Endodermal cell (in vitro differentiated cells): ENCODE measurements at regions not wholly inside any gene's neighbourhood (a gene's known extent, or its start where the extent isn't known, plus 50 kb on each side); places are given as distances from the start of the nearest gene placed in this dataset.

ENCODE experiments used
- DNase-seq: peaks from one replicate; pipeline ENCODE4 v3.0.0-alpha.2; 2017
- H3K27ac ChIP-seq: 2 replicates; pipeline ENCODE4 v1.5.1; 2013; ENCODE audit warnings: mild to moderate bottlenecking, low read depth, low read length, moderate library complexity
- H3K27me3 ChIP-seq: 2 replicates; pipeline ENCODE4 v1.6.1; 2013; ENCODE audit warnings: mild to moderate bottlenecking, low read length, moderate library complexity; ENCODE audit not compliant: insufficient read depth, control insufficient read depth, poor library complexity, severe bottlenecking
- H3K36me3 ChIP-seq: 2 replicates; pipeline ENCODE4 v1.7.0; 2013; ENCODE audit warnings: mild to moderate bottlenecking, low read length, moderate library complexity; ENCODE audit not compliant: control insufficient read depth, insufficient read depth
- H3K4me1 ChIP-seq: one replicate; pipeline ENCODE4 v1.7.0; 2013; ENCODE audit warnings: low read length; ENCODE audit not compliant: control insufficient read depth, insufficient read depth
- H3K4me3 ChIP-seq: 2 replicates; pipeline ENCODE4 v1.5.1; 2013; ENCODE audit warnings: mild to moderate bottlenecking, low read length, moderate library complexity
- H3K9ac ChIP-seq: 2 replicates; pipeline ENCODE4 v1.6.1; 2013; ENCODE audit warnings: mild to moderate bottlenecking, low read length, moderate library complexity; ENCODE audit not compliant: poor library complexity, severe bottlenecking; ENCODE audit errors: extremely low read depth
- H3K9me3 ChIP-seq: 2 replicates; pipeline ENCODE4 v1.6.1; 2013; ENCODE audit warnings: mild to moderate bottlenecking, low read length, moderate library complexity; ENCODE audit not compliant: control insufficient read depth
- H3K27ac Mint-ChIP-seq: 2 replicates; pipeline ENCODE4 v1.8.0; 2020; ENCODE audit warnings: mixed read lengths
- H3K27me3 Mint-ChIP-seq: 2 replicates; pipeline ENCODE4 v1.8.0; 2021; ENCODE audit warnings: mild to moderate bottlenecking, mixed read lengths; ENCODE audit not compliant: insufficient read depth
- H3K36me3 Mint-ChIP-seq: 2 replicates; pipeline ENCODE4 v1.8.0; 2020; ENCODE audit warnings: low read depth, mixed read lengths
- H3K4me1 Mint-ChIP-seq: 2 replicates; pipeline ENCODE4 v1.8.0; 2020; ENCODE audit warnings: mixed read lengths
- H3K4me3 Mint-ChIP-seq: 2 replicates; pipeline ENCODE4 v1.8.0; 2020; ENCODE audit warnings: mild to moderate bottlenecking, moderate library complexity, mixed read lengths
- H3K9me3 Mint-ChIP-seq: 2 replicates; pipeline ENCODE4 v1.8.0; 2020; ENCODE audit warnings: mild to moderate bottlenecking, mixed read lengths
- CTCF ChIP-seq: fragments of 200-600 bp; sonication (generic); conservative IDR thresholded peaks from 2 replicates; pipeline ENCODE4 v1.5.0; 2021; ENCODE audit warnings: antibody characterized with exemption, mild to moderate bottlenecking
- WGBS, 2 experiments: methylation state at CpG; one replicate each; pipeline versions ENCODE4 v1.1.5 to v1.1.7; 2013; ENCODE audit warnings: missing lambda C conversion rate in 2 of 2, mixed read lengths in 1 of 2; ENCODE audit not compliant: insufficient coverage in 1 of 2, insufficient read length in 1 of 2; 5-methylcytosine and 5-hydroxymethylcytosine counted together

GRCh38 chr2:167543721-167544120, 655.4 kb downstream of the XIRP2 start:
- H3K27ac ChIP-seq: no peak overlapping the region
- no peak overlapping the region for H3K27ac Mint-ChIP-seq
- no peaks in the 10 kb centered on the region for H3K9me3 ChIP-seq
- H3K36me3 Mint-ChIP-seq: peaks cover 3% of the 10 kb centered on the region
- H3K27me3 ChIP-seq: peaks cover 3% of the 10 kb centered on the region
- H3K27me3 Mint-ChIP-seq: peaks cover 19% of the 10 kb centered on the region
- DNase-seq: no peak
- H3K4me1 ChIP-seq: no peaks in the 10 kb centered on the region
- TF ChIP-seq CTCF: no peak
- peaks cover 8% of the 10 kb centered on the region for H3K4me1 Mint-ChIP-seq
- H3K4me3 Mint-ChIP-seq: no peak overlapping the region
- 93 to 100% methylated on average over 2 to 4 of the region's 4 CpGs for WGBS, 2 experiments
- H3K4me3 ChIP-seq: no peak overlapping the region
- no peak overlapping the region for H3K9ac ChIP-seq
- H3K9me3 Mint-ChIP-seq: peaks cover 9% of the 10 kb centered on the region
- H3K36me3 ChIP-seq: no peaks in the 10 kb centered on the region

GRCh38 chr2:167537743-167538142, 649.5 kb downstream of the XIRP2 start:
- no peaks in the 10 kb centered on the region for H3K36me3 ChIP-seq
- H3K27me3 Mint-ChIP-seq: no peaks in the 10 kb centered on the region
- whole genome bisulfite sequencing, 2 experiments: 92 to 100% methylated on average over 3 to 4 of the region's 4 CpGs
- no peaks in the 10 kb centered on the region for H3K27me3 ChIP-seq
- H3K36me3 Mint-ChIP-seq: no peaks in the 10 kb centered on the region
- no peaks in the 10 kb centered on the region for H3K9me3 ChIP-seq
- H3K4me1 ChIP-seq: no peaks in the 10 kb centered on the region
- H3K27ac Mint-ChIP-seq: no peak overlapping the region
- no peak overlapping the region for H3K4me3 Mint-ChIP-seq
- no peak for TF ChIP-seq CTCF
- no peak overlapping the region for H3K4me3 ChIP-seq
- H3K4me1 Mint-ChIP-seq: no peaks in the 10 kb centered on the region
- no peak overlapping the region for H3K9ac ChIP-seq
- no peak overlapping the region for H3K27ac ChIP-seq
- no peaks in the 10 kb centered on the region for H3K9me3 Mint-ChIP-seq
- DNase-seq: no peak

GRCh38 chr2:167534443-167534842, 646.2 kb downstream of the XIRP2 start:
- H3K27ac ChIP-seq: no peak overlapping the region
- TF ChIP-seq CTCF: no peak
- no peak overlapping the region for H3K9ac ChIP-seq
- H3K27ac Mint-ChIP-seq: no peak overlapping the region
- no peaks in the 10 kb centered on the region for H3K4me1 ChIP-seq
- H3K4me1 Mint-ChIP-seq: no peaks in the 10 kb centered on the region
- DNase-seq: no peak
- no peaks in the 10 kb centered on the region for H3K27me3 Mint-ChIP-seq
- no peaks in the 10 kb centered on the region for H3K9me3 ChIP-seq
- WGBS, 2 experiments: 88 to 100% methylated on average over 1 of the region's 1 CpG
- no peak overlapping the region for H3K4me3 Mint-ChIP-seq
- no peak overlapping the region for H3K4me3 ChIP-seq
- no peaks in the 10 kb centered on the region for H3K36me3 ChIP-seq
- H3K27me3 ChIP-seq: no peaks in the 10 kb centered on the region
- no peaks in the 10 kb centered on the region for H3K9me3 Mint-ChIP-seq
- no peaks in the 10 kb centered on the region for H3K36me3 Mint-ChIP-seq
